ENCODE measurements at regions not wholly inside any gene's neighbourhood (a gene's known extent, or its start where the extent isn't known, plus 50 kb on each side); places are given as distances from the start of the nearest gene placed in this dataset.

DNA sequence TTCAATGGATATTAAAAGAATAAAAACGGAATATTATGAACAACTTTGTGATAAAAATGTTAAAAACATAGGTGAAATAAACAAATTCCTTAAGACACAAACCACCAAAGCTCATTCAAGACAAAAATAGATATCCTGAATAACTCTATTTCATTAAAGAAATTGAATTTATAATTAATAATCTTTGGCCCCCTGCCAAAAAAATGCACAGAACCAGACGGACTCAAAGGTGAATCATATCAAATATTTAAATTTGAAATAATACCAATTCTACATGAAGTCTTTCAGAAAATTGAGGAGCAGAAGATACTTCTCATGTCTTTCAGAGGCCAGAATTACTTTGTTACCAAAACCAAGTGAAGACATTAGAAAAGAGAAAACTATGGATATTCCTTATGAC lies 128.3 kb upstream of the KLHL29 start:
- Histone ChIP-seq H3K9me3 (ENCODE audit: insufficient read depth, low read length) (no peaks in the 10 kb centered on the region), H3K27ac (ENCODE audit: low read length) (no peak overlapping the region), H3K4me1 (ENCODE audit: low read length) (no peaks in the 10 kb centered on the region), H3K4me3 (ENCODE audit: low read length) (no peak overlapping the region), H3K79me2 (ENCODE audit: low read length) (no peaks in the 10 kb centered on the region), H3K9ac (ENCODE audit: low read length) (no peak overlapping the region), H3K27me3 (ENCODE audit: low read depth, low read length) (peaks cover 9% of the 10 kb centered on the region; the same call in 1 of the 2 replicates), H3K36me3 (replicated peaks; ENCODE audit: low read depth, low read length) (no peaks in the 10 kb centered on the region), H4K20me1 (ENCODE audit: insufficient read depth, low read length) (no peaks in the 10 kb centered on the region), H2AFZ (ENCODE audit: low read depth, low read length) (no peak overlapping the region), H3K4me2 (ENCODE audit: low read length) (no peak overlapping the region)
- no peak for TF ChIP-seq EZH2phosphoT487 (IDR thresholded peaks at IDR 0.05; ENCODE audit: low read depth)
- TF ChIP-seq, protein P1, sequence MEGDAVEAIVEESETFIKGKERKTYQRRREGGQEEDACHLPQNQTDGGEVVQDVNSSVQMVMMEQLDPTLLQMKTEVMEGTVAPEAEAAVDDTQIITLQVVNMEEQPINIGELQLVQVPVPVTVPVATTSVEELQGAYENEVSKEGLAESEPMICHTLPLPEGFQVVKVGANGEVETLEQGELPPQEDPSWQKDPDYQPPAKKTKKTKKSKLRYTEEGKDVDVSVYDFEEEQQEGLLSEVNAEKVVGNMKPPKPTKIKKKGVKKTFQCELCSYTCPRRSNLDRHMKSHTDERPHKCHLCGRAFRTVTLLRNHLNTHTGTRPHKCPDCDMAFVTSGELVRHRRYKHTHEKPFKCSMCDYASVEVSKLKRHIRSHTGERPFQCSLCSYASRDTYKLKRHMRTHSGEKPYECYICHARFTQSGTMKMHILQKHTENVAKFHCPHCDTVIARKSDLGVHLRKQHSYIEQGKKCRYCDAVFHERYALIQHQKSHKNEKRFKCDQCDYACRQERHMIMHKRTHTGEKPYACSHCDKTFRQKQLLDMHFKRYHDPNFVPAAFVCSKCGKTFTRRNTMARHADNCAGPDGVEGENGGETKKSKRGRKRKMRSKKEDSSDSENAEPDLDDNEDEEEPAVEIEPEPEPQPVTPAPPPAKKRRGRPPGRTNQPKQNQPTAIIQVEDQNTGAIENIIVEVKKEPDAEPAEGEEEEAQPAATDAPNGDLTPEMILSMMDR (IDR thresholded peaks at IDR 0.05; ENCODE audit: low read depth, low read length), result no peak

DNA sequence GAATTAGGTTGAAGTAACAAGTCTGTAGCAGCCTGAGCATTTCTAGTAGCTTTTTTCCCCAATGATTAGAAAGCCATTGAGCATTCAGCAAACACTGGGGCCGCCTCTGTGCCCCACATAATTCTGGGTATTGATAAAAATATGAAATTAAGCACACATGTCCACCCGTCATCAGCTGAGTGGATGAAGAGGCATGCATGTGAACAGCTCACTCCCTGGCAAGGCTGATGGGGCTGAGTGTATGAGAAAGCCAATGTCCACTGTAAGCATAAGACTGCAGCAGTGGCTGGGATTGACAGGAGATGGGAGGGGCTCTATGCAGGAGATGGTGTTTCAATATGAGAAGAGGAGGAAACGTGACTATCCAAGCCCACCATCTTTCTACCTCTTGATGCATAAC lies 124.4 kb upstream of the KLHL29 start:
- TF ChIP-seq, protein P1 (IDR thresholded peaks at IDR 0.05; ENCODE audit: low read depth, low read length), result no peak
- TF ChIP-seq EZH2phosphoT487 (IDR thresholded peaks at IDR 0.05; ENCODE audit: low read depth), result no peak
- no peak overlapping the region for H3K27ac ChIP-seq (ENCODE audit: low read length)
- H3K9me3 ChIP-seq (ENCODE audit: insufficient read depth, low read length), result no peaks in the 10 kb centered on the region
- H3K79me2 ChIP-seq (ENCODE audit: low read length), result no peaks in the 10 kb centered on the region
- no peaks in the 10 kb centered on the region for H3K36me3 ChIP-seq (replicated peaks; ENCODE audit: low read depth, low read length)
- 0 out of 2 replicates have a peak, but pooled peaks cover 5% of the 10 kb centered on the region for H3K27me3 ChIP-seq (ENCODE audit: low read depth, low read length)
- H2AFZ ChIP-seq (ENCODE audit: low read depth, low read length), result no peak overlapping the region
- H3K4me1 ChIP-seq (ENCODE audit: low read length), result no peaks in the 10 kb centered on the region
- no peak overlapping the region for H3K4me2 ChIP-seq (ENCODE audit: low read length)
- H3K4me3 ChIP-seq (ENCODE audit: low read length), result no peak overlapping the region
- H3K9ac ChIP-seq (ENCODE audit: low read length), result no peak overlapping the region
- H4K20me1 ChIP-seq (ENCODE audit: insufficient read depth, low read length), result no peaks in the 10 kb centered on the region

DNA sequence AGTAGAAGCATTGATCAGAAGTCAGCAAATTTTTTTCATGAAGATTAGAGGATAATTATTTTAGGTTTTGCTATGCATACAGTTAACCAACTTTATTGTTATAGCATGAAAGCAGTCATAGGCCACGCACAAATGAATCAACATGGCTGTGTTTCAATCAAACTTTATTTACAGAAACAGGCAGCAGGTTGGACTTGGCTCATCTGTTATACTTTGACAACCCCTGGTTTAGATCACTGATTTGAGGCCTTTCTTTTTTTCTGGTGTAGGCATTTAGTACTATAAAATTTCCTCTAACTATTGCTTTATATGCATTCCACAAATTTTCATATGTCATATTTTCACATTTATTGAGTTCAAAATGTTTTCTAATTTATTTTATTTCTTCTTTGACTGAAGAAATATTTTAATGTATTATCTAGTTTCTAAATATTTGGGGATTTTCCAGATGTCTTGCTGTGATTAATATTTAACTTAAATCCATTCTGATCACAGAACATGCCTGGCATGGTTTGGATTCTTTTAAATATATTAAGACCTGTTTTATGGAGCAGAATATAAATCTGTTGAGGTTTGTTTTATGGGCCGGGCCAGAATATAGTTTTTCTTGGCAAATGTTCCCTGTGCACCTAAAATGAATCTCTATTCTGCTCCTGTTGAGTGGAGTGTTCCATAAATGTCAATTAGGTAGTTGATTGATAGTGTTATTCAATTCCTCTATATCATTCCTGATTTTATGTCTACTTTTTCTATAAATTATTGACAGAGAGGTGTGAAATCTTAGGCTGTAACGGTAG lies 116.3 kb upstream of the KLHL29 start:
- H3K27ac ChIP-seq (ENCODE audit: low read length), result no peak overlapping the region
- no peak for TF ChIP-seq EZH2phosphoT487 (IDR thresholded peaks at IDR 0.05; ENCODE audit: low read depth)
- TF ChIP-seq, protein P1 (IDR thresholded peaks at IDR 0.05; ENCODE audit: low read depth, low read length), result no peak

DNA sequence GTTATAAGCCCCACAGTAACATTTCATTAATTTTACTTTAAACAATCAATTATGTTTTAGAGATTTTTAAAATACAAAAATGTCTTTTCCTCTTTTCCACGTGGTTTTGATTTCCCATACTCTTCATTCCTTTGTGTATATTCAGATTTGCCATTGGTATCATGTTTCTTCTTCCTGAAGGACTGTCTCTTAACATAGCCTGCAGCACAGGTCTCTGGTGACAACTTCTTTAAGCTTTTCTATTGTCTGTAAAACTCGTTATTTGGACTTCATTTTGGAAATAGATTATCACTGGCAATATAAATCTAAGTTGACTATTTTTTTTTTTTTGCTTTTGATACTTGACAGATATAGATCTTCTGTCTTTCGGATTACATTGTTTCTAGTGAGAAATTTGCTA lies 115.2 kb upstream of the KLHL29 start:
- H4K20me1 ChIP-seq (ENCODE audit: insufficient read depth, low read length), result no peaks in the 10 kb centered on the region
- TF ChIP-seq EZH2phosphoT487 (IDR thresholded peaks at IDR 0.05; ENCODE audit: low read depth), result no peak
- TF ChIP-seq, protein P1 (IDR thresholded peaks at IDR 0.05; ENCODE audit: low read depth, low read length), result no peak
- H3K36me3 ChIP-seq (replicated peaks; ENCODE audit: low read depth, low read length), result no peaks in the 10 kb centered on the region
- H3K9me3 ChIP-seq (ENCODE audit: insufficient read depth, low read length), result no peaks in the 10 kb centered on the region
- no peak overlapping the region for H3K27ac ChIP-seq (ENCODE audit: low read length)
- H2AFZ ChIP-seq (ENCODE audit: low read depth, low read length), result no peak overlapping the region
- peaks cover 8% of the 10 kb centered on the region; the same call in 1 of the 2 replicates for H3K27me3 ChIP-seq (ENCODE audit: low read depth, low read length)
- H3K9ac ChIP-seq (ENCODE audit: low read length), result no peak overlapping the region
- no peak overlapping the region for H3K4me2 ChIP-seq (ENCODE audit: low read length)
- no peaks in the 10 kb centered on the region for H3K4me1 ChIP-seq (ENCODE audit: low read length)
- H3K4me3 ChIP-seq (ENCODE audit: low read length), result no peak overlapping the region
- no peaks in the 10 kb centered on the region for H3K79me2 ChIP-seq (ENCODE audit: low read length)

More for the DNA sequence above, 116.3 kb upstream of the KLHL29 start:
- no peak overlapping the region for H3K4me3 ChIP-seq (ENCODE audit: low read length)
- no peak overlapping the region for H3K9ac ChIP-seq (ENCODE audit: low read length)
- H2AFZ ChIP-seq (ENCODE audit: low read depth, low read length), result no peak overlapping the region
- H3K79me2 ChIP-seq (ENCODE audit: low read length), result no peaks in the 10 kb centered on the region
- H3K36me3 ChIP-seq (replicated peaks; ENCODE audit: low read depth, low read length), result no peaks in the 10 kb centered on the region
- H3K27me3 ChIP-seq (ENCODE audit: low read depth, low read length), result peaks cover 8% of the 10 kb centered on the region; the same call in 1 of the 2 replicates
- no peak overlapping the region for H3K4me2 ChIP-seq (ENCODE audit: low read length)
- H3K9me3 ChIP-seq (ENCODE audit: insufficient read depth, low read length), result no peaks in the 10 kb centered on the region
- H3K4me1 ChIP-seq (ENCODE audit: low read length), result no peaks in the 10 kb centered on the region
- no peaks in the 10 kb centered on the region for H4K20me1 ChIP-seq (ENCODE audit: insufficient read depth, low read length)
